Brain microvascular endothelial cell (primary cell): ENCODE measurements at regions not wholly inside any gene's neighbourhood (a gene's known extent, or its start where the extent isn't known, plus 50 kb on each side); places are given as distances from the start of the nearest gene placed in this dataset.
A peak's percentile ranks its signal among the peaks of the same experiment; 100 is the strongest.
"Not testable (repeated sequence)": the region's sequence is repeated elsewhere in the genome, so short reads cannot be mapped to it uniquely, and the experiment has no call there.

Experiments
- DNase-seq: peaks from one replicate; pipeline ENCODE4 v3.0.0-alpha.2; 2020
- H3K27ac ChIP-seq: fragments of 250-450 bp; sonication (Bioruptor Pico); 2 replicates; pipeline ENCODE4 v1.5.1; 2020; ENCODE audit warnings: mild to moderate bottlenecking, moderate library complexity
- H3K27me3 ChIP-seq: fragments of 250-450 bp; sonication (Bioruptor Pico); replicated peaks from 2 replicates; pipeline ENCODE4 v1.5.1; 2020; ENCODE audit warnings: mild to moderate bottlenecking
- H3K36me3 ChIP-seq: fragments of 250-450 bp; sonication (Bioruptor Pico); replicated peaks from 2 replicates; pipeline ENCODE4 v1.5.1; 2020; ENCODE audit warnings: mild to moderate bottlenecking
- H3K4me3 ChIP-seq: 2 replicates; pipeline ENCODE4 v1.5.1; 2011; ENCODE audit warnings: low read depth, mild to moderate bottlenecking, control low read depth, low read length, moderate library complexity
- in situ Hi-C: cut with HindIII; loops from 2 replicates; pipeline ENCODE4 v1.10.0; 2017; ENCODE audit warnings: low sequenced_read_pairs, low pct_ligation_motif_present
- TF ChIP-seq, protein P1 (sequence below): IDR thresholded peaks from 2 replicates; pipeline ENCODE4 v1.5.1; 2011; ENCODE audit warnings: low read depth, mild to moderate bottlenecking, moderate library complexity, low read length, control low read depth, inconsistent platforms; ENCODE audit errors: missing control alignments

DNA sequence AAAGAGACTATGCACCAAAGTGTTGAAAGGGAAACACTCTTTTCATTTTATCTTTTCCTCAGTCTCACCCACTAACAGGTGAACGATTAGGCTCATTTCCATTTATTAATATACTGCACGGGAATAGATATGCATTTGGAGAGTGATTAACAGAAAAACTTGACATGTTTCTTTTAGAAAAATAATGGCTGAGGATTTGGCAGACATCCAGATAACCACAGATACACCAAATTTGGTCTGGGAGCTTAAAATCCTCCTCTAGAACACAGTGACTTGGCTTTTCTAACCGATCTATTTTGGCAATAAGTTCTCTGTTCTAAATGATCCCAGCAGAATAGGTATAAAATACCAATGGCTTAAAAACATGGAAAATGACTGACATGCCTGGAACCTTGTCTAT, 459.3 kb upstream of the SGO1 start:
- TF ChIP-seq, protein P1, sequence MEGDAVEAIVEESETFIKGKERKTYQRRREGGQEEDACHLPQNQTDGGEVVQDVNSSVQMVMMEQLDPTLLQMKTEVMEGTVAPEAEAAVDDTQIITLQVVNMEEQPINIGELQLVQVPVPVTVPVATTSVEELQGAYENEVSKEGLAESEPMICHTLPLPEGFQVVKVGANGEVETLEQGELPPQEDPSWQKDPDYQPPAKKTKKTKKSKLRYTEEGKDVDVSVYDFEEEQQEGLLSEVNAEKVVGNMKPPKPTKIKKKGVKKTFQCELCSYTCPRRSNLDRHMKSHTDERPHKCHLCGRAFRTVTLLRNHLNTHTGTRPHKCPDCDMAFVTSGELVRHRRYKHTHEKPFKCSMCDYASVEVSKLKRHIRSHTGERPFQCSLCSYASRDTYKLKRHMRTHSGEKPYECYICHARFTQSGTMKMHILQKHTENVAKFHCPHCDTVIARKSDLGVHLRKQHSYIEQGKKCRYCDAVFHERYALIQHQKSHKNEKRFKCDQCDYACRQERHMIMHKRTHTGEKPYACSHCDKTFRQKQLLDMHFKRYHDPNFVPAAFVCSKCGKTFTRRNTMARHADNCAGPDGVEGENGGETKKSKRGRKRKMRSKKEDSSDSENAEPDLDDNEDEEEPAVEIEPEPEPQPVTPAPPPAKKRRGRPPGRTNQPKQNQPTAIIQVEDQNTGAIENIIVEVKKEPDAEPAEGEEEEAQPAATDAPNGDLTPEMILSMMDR: no peak
- Histone ChIP-seq H3K4me3 (no peak overlapping the region), H3K36me3 (no peaks in the 10 kb centered on the region), H3K27ac (no peak overlapping the region), H3K27me3 (no peaks in the 10 kb centered on the region)
- in situ Hi-C loops: no loop called here
- no peak for DNase-seq

DNA sequence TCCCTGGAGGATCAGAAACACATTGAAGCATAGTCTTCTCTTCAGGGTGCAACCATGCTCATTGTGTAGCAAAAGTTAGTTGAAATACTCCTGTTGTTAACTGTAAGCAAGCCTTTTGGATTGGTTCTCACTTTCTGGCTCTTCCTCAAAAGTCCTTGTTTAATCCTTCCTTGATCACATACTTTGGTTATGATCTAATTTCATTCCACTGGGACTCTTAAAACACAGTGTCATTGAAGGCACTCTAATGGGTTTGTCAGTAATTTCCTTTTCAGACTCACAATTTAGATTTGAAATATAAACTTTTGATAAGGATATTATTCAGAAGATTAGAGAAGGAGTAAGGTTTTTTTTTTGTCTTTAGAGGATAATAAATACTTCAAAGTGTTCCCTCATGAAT, 451.7 kb upstream of the SGO1 start:
- Histone ChIP-seq H3K36me3 (no peaks in the 10 kb centered on the region), H3K27me3 (no peaks in the 10 kb centered on the region), H3K27ac (no peak overlapping the region), H3K4me3 (no peak overlapping the region)
- DNase-seq: no peak
- in situ Hi-C loops: no loop called here
- TF ChIP-seq, protein P1: no peak

DNA sequence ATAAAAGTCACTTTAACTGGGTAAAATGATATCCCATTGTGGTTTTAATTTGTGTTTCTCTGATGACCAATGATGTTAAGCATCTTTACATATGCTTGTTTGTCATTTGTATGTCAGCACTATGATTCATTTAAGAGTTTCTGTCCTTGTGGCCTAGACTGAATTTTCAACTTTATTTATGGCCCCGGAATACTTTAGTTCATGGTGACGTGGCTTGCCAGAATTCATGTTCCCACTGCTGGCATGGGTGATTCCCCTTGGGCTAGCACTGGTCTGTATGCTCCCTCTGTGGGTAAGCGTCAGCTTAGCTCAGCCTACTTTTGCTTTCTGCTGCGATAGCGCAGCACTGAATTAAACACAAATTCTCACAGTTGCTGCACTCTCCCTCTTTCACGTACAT, 436.3 kb upstream of the SGO1 start:
- in situ Hi-C loops: no loop called here

DNA sequence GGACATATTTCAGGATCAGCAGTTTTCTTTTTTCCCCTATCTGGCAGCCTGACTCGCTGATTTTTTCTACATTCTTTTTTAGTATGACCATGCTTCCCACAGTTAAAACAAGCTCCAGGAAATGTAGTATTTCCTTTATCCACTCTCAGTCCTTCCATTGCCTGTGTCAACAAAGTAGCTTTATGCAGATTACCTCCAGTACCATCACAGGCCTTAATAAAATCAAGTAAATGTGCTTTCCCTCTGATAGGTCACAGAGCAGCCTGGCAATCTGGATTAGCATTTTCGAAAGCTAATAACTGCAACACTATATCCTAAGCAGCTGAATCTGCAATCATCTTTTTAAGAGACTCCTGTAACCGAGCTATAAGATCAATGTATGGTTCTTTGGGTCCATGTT, 432.6 kb upstream of the SGO1 start:
- H3K27ac ChIP-seq, DNase-seq, H3K36me3 ChIP-seq, H3K27me3 ChIP-seq, in situ Hi-C loops, H3K4me3 ChIP-seq: not testable (repeated sequence)

More for the DNA sequence above, 436.3 kb upstream of the SGO1 start:
- peak; percentile 63 for DNase-seq
- no peak overlapping the region for H3K27ac ChIP-seq
- H3K4me3 ChIP-seq: no peak overlapping the region
- TF ChIP-seq, protein P1: peak; percentile 51
- no peaks in the 10 kb centered on the region for H3K36me3 ChIP-seq
- no peaks in the 10 kb centered on the region for H3K27me3 ChIP-seq

GRCh38 chr3:20618181-20618580, 432.2 kb upstream of the SGO1 start:
- H3K27ac ChIP-seq, DNase-seq, H3K4me3 ChIP-seq, in situ Hi-C loops, H3K36me3 ChIP-seq, H3K27me3 ChIP-seq: not testable (repeated sequence)

- H3K36me3 ChIP-seq, in situ Hi-C loops, H3K27ac ChIP-seq, DNase-seq, H3K27me3 ChIP-seq, H3K4me3 ChIP-seq: not testable (repeated sequence)
Measured at GRCh38 chr3:20615982-20616381, 430.0 kb upstream of the SGO1 start.

GRCh38 chr3:20608054-20608738, 422.2 kb upstream of the SGO1 start:
- no peak for DNase-seq
- Histone ChIP-seq H3K4me3 (no peak overlapping the region), H3K27me3 (no peaks in the 10 kb centered on the region), H3K36me3 (no peaks in the 10 kb centered on the region), H3K27ac (no peak overlapping the region)
- TF ChIP-seq, protein P1: no peak
- in situ Hi-C loops: no loop called here
